ENCODE measurements at regions not wholly inside any gene's neighbourhood (a gene's known extent, or its start where the extent isn't known, plus 50 kb on each side); places are given as distances from the start of the nearest gene placed in this dataset.

- TF ChIP-seq, protein P1, sequence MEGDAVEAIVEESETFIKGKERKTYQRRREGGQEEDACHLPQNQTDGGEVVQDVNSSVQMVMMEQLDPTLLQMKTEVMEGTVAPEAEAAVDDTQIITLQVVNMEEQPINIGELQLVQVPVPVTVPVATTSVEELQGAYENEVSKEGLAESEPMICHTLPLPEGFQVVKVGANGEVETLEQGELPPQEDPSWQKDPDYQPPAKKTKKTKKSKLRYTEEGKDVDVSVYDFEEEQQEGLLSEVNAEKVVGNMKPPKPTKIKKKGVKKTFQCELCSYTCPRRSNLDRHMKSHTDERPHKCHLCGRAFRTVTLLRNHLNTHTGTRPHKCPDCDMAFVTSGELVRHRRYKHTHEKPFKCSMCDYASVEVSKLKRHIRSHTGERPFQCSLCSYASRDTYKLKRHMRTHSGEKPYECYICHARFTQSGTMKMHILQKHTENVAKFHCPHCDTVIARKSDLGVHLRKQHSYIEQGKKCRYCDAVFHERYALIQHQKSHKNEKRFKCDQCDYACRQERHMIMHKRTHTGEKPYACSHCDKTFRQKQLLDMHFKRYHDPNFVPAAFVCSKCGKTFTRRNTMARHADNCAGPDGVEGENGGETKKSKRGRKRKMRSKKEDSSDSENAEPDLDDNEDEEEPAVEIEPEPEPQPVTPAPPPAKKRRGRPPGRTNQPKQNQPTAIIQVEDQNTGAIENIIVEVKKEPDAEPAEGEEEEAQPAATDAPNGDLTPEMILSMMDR (IDR thresholded peaks at IDR 0.05), result no peak
- TF ChIP-seq POLR2AphosphoS5 (IDR thresholded peaks at IDR 0.05), result no peak
- TF ChIP-seq POLR2A (IDR thresholded peaks at IDR 0.05), result no peak
These were observed 183.7 kb upstream of the BCOR start for GRCh38 chrX:40281336-40282005.
